ENCODE measurements at regions not wholly inside any gene's neighbourhood (a gene's known extent, or its start where the extent isn't known, plus 50 kb on each side); places are given as distances from the start of the nearest gene placed in this dataset.

GRCh38 chr18:44331656-44332570 is 348.8 kb upstream of the SETBP1 start:
- TF ChIP-seq POLR2AphosphoS5 (IDR thresholded peaks at IDR 0.05; ENCODE audit: low read depth, low read length) (no peak), TAF1 (IDR thresholded peaks at IDR 0.05; ENCODE audit: borderline replicate concordance, insufficient read depth, low read length) (no peak), SIN3A (IDR thresholded peaks at IDR 0.05; ENCODE audit: borderline replicate concordance, insufficient read depth, low read length) (no peak), REST (IDR thresholded peaks at IDR 0.05; ENCODE audit: insufficient read depth in 1 of 2, low read depth in 2 of 2, low read length in 2 of 2) (no peak), FOXP2 (optimal IDR thresholded peaks at IDR 0.05; ENCODE audit: borderline replicate concordance, extremely low read depth, extremely low read length, insufficient read depth) (no peak)

- TF ChIP-seq TAF1 (IDR thresholded peaks at IDR 0.05; ENCODE audit: borderline replicate concordance, insufficient read depth, low read length), result no peak
- TF ChIP-seq POLR2AphosphoS5 (IDR thresholded peaks at IDR 0.05; ENCODE audit: low read depth, low read length), result no peak
- TF ChIP-seq FOXP2 (optimal IDR thresholded peaks at IDR 0.05; ENCODE audit: borderline replicate concordance, extremely low read depth, extremely low read length, insufficient read depth), result no peak
- no peak for TF ChIP-seq REST (IDR thresholded peaks at IDR 0.05; ENCODE audit: insufficient read depth in 1 of 2, low read depth in 2 of 2, low read length in 2 of 2)
- no peak for TF ChIP-seq SIN3A (IDR thresholded peaks at IDR 0.05; ENCODE audit: borderline replicate concordance, insufficient read depth, low read length)
These were observed 338.9 kb upstream of the SETBP1 start for GRCh38 chr18:44341759-44342158.

GRCh38 chr18:44342162-44342561 is 338.5 kb upstream of the SETBP1 start:
- TF ChIP-seq TAF1 (IDR thresholded peaks at IDR 0.05; ENCODE audit: borderline replicate concordance, insufficient read depth, low read length) (no peak), REST (IDR thresholded peaks at IDR 0.05; ENCODE audit: insufficient read depth in 1 of 2, low read depth in 2 of 2, low read length in 2 of 2) (no peak), FOXP2 (optimal IDR thresholded peaks at IDR 0.05; ENCODE audit: borderline replicate concordance, extremely low read depth, extremely low read length, insufficient read depth) (no peak), SIN3A (IDR thresholded peaks at IDR 0.05; ENCODE audit: borderline replicate concordance, insufficient read depth, low read length) (no peak), POLR2AphosphoS5 (IDR thresholded peaks at IDR 0.05; ENCODE audit: low read depth, low read length) (no peak)

GRCh38 chr18:44342946-44343345 is 337.7 kb upstream of the SETBP1 start:
- no peak for TF ChIP-seq REST (IDR thresholded peaks at IDR 0.05; ENCODE audit: insufficient read depth in 1 of 2, low read depth in 2 of 2, low read length in 2 of 2)
- no peak for TF ChIP-seq FOXP2 (optimal IDR thresholded peaks at IDR 0.05; ENCODE audit: borderline replicate concordance, extremely low read depth, extremely low read length, insufficient read depth)
- TF ChIP-seq POLR2AphosphoS5 (IDR thresholded peaks at IDR 0.05; ENCODE audit: low read depth, low read length), result no peak
- no peak for TF ChIP-seq TAF1 (IDR thresholded peaks at IDR 0.05; ENCODE audit: borderline replicate concordance, insufficient read depth, low read length)
- TF ChIP-seq SIN3A (IDR thresholded peaks at IDR 0.05; ENCODE audit: borderline replicate concordance, insufficient read depth, low read length), result no peak

All from PFSK-1 (cell line).